ENCODE measurements at regions not wholly inside any gene's neighbourhood (a gene's known extent, or its start where the extent isn't known, plus 50 kb on each side); places are given as distances from the start of the nearest gene placed in this dataset.

GRCh38 chr1:182003953-182004586, 57.4 kb downstream of the ZNF648 start:
- DNase-seq (ENCODE audit: low read depth): no peak
- H3K4me3 ChIP-seq (ENCODE audit: low read depth, low read length): no peak overlapping the region
- TF ChIP-seq, protein P1, sequence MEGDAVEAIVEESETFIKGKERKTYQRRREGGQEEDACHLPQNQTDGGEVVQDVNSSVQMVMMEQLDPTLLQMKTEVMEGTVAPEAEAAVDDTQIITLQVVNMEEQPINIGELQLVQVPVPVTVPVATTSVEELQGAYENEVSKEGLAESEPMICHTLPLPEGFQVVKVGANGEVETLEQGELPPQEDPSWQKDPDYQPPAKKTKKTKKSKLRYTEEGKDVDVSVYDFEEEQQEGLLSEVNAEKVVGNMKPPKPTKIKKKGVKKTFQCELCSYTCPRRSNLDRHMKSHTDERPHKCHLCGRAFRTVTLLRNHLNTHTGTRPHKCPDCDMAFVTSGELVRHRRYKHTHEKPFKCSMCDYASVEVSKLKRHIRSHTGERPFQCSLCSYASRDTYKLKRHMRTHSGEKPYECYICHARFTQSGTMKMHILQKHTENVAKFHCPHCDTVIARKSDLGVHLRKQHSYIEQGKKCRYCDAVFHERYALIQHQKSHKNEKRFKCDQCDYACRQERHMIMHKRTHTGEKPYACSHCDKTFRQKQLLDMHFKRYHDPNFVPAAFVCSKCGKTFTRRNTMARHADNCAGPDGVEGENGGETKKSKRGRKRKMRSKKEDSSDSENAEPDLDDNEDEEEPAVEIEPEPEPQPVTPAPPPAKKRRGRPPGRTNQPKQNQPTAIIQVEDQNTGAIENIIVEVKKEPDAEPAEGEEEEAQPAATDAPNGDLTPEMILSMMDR (IDR thresholded peaks at IDR 0.05; ENCODE audit: low read depth, low read length, missing control alignments): no peak

- H3K4me3 ChIP-seq (ENCODE audit: low read depth, low read length): no peak overlapping the region
- TF ChIP-seq, protein P1 (IDR thresholded peaks at IDR 0.05; ENCODE audit: low read depth, low read length, missing control alignments): no peak
- no peak for DNase-seq (ENCODE audit: low read depth)
Observed at GRCh38 chr1:182003025-182003725, 58.3 kb downstream of the ZNF648 start.

DNA sequence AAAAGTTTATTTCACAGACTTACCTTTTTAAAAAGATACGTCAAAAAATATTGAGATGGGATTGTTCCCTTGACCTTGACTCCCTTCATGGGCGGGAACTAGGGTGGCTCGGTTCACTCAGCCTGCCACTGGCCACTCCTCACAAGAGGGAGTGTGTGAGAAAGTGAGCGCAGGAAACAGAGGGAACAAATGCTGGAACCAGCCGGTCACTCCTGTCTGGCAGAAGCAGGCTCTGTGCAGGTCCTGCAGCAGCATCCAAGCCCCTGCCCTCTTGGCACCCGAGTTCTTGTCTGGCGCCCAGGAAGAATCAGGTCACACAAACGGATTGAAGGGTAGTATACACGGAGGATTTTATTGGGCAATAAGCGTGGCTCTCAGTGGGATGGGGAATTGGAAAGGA, 58.9 kb downstream of the ZNF648 start:
- H3K4me3 ChIP-seq (ENCODE audit: low read depth, low read length): no peak overlapping the region
- DNase-seq (ENCODE audit: low read depth): no peak
- TF ChIP-seq, protein P1 (IDR thresholded peaks at IDR 0.05; ENCODE audit: low read depth, low read length, missing control alignments): no peak

DNA sequence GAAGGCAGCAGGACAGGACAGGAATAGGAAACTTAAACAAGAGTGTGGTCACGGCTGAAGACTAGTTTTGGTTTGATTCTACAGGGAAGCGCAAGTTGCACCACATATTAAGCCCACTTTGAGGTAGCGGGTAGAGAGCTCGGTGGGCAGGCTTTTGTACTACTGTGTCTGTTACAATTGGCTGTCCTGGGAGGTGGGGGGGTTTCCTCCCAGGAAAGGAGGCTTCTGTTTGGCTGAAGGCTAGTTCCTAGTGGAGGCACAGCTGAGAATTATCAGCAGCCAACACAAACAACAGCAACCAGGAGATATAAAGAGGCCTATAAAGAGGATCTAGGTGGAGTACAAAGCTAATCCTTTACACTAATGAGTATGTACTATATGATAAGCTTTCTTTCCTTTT, 62.7 kb downstream of the ZNF648 start:
- no peak for DNase-seq (ENCODE audit: low read depth)
- TF ChIP-seq, protein P1 (IDR thresholded peaks at IDR 0.05; ENCODE audit: low read depth, low read length, missing control alignments): no peak
- H3K4me3 ChIP-seq (ENCODE audit: low read depth, low read length): no peak overlapping the region

DNA sequence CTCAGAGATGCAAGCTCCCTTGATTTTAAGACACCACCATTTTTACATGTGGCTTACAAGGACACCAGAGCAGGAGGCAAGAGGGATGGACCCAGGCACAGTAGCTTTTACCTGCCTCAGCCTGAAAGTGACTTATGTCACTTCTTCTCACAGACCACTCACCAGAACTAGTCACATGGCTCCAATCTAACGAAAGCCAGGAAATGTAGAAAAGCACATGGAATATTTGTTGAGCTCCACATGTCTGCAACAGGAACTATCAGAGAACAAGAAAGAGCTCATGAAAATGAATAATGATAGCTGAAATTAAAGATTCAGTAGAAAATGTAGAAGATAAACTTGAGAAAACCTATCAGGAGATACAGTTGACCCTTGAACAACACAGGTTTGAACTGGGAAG, 69.4 kb downstream of the ZNF648 start:
- TF ChIP-seq, protein P1 (IDR thresholded peaks at IDR 0.05; ENCODE audit: low read depth, low read length, missing control alignments): no peak
- no peak for DNase-seq (ENCODE audit: low read depth)

DNA sequence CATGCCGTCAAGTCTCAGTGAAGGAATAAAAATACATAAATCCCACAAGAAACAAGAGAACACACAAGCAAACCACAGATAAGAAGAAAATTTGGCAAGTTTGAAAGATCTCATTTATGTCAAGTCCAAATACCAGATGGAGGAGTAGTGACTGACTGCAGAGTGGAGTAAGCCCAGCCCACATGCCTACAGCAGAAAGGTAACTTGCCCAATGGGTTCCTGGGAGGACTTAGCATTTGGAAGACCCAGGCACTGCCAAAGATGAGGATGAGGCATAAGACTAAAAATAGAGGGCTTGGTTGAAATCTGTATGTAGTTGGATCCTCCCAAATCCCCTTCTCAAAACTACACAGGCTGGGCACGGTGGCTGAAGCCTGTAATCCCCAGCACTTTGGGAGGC, 70.8 kb downstream of the ZNF648 start:
- no peak for DNase-seq (ENCODE audit: low read depth)
- no peak overlapping the region for H3K4me3 ChIP-seq (ENCODE audit: low read depth, low read length)

More for the DNA sequence above, 69.4 kb downstream of the ZNF648 start:
- H3K4me3 ChIP-seq (ENCODE audit: low read depth, low read length): no peak overlapping the region

More for the DNA sequence above, 70.8 kb downstream of the ZNF648 start:
- TF ChIP-seq, protein P1 (IDR thresholded peaks at IDR 0.05; ENCODE audit: low read depth, low read length, missing control alignments): no peak
